Activated gamma-delta T cell (primary cell): ENCODE measurements at regions not wholly inside any gene's neighbourhood (a gene's known extent, or its start where the extent isn't known, plus 50 kb on each side); places are given as distances from the start of the nearest gene placed in this dataset.

Source experiments
- DNase-seq: peaks from one replicate; lab custom pipeline; 2025; lab: John Stamatoyannopoulos, UW

DNA sequence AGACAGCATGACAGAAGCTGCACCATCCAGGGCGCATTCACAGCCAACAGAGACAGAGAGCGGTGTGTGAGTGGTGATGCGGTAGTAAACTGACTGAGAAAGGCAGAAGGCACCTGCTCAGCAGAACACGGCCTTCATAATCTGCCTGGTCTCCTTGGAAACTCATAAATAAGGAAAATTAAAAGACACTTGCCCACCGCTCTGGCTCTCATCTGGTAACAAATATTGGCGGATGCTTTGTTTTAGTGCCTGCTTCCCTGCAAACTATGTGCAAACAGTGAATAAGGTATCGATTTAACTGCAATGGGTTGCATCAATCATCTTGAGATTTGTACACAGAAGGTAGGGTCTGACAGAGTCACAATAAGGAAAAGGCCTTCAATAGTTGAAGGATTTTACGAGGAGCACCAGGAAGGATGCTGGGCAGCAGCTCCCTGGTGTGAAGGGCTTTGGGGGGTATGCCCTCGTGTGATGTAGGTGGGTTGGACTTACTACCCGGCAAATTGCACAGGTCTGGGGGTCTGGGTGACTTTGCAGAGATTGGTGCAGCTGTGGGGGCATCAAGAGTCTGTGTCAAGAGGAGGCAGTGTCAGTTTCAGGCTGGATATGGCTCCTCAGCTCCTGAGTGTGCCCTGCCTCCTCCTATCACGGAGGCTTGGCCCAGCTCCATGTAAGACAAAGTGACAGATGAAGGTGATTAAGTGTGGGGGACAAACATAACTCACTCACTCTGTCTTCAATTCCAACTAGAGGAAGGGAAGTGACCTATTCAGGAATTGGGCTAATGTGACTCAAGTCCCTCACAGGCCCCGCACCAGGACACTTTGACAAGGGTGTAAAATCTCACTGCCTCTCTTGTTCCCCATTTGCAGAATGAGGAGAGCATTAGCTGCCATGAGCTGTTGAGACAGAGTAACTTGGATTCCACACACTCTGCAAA is 166.7 kb downstream of the ICE1 start:
- no peak for DNase-seq

DNA sequence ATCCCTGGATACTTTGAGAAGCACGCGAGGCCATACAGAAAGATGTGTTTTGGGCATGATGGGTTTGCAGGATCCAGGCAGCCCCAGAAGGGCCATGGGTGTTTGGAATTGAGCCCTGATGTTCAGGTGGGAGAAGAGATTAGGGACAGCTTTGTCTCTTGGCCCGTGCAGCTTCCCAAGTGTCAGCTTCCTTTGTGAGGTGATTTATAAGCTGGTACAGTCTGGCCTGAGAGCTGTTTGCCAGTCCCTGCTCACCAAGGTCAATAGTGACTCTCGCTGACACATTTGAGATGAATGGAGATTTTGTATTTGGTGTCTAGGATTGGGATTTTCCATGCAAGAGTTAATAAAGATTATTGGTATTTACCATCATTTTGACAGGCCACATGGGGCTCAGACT is 165.9 kb downstream of the ICE1 start:
- no peak for DNase-seq

DNA sequence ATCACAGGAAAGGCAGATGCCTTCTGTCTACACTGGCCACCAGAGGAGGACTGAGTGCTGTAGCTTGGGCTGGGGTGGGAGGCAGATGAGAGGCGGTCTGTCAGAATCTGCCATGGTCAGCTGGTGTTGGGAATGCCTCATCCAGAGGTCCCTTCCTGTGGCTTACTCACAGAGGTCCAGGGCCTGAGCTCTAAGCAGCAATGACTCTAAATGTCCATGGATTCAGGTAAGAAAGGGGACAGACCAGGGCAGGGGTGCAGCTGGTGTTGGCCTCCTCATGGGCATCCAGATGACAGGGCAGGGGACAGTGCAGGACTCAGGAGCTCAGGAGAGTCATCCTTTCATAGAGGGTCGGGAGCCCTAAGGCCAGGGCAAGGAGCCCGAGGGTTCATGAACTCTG is 165.0 kb downstream of the ICE1 start:
- no peak for DNase-seq

DNA sequence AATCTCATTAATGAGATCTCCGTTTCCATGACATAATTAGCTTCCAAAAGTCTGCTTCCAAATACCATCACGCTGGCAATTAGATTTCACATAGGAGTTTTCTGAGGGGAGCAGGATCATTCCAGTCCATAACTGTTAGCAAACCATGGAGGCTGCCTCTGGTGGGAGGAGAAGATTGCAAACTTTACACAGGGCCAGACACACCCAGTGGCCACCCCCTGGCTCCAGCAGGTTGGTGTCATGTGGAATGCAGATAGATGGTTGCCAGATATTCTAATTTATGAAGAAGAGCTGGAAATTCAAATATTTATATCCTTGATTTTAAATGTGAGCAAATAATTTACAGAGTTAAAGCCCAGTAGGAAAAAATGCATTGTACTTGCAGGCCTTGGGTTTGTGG is 164.2 kb downstream of the ICE1 start:
- no peak for DNase-seq

GRCh38 chr5:5585751-5586341 is 163.4 kb downstream of the ICE1 start:
- no peak for DNase-seq

DNA sequence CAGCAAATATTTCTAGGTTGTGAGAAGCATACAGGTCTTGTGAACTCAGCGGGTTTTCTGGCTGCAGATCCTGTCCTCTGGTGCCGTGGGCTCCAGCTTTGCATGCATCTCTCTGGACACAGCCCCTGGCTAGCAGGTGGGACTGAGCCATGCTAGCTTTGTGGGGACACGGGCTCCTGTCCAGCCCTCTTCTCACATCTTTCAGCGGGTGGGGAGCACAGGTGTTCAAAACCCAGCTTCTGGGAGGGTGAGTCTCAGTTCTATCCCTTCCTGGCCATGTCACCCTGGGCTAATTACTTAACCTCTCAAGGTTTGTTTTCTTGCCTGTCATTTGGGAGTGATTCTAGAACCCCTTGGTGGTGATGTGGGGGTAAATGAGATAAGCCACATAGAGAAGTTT is 162.3 kb downstream of the ICE1 start:
- no peak for DNase-seq

DNA sequence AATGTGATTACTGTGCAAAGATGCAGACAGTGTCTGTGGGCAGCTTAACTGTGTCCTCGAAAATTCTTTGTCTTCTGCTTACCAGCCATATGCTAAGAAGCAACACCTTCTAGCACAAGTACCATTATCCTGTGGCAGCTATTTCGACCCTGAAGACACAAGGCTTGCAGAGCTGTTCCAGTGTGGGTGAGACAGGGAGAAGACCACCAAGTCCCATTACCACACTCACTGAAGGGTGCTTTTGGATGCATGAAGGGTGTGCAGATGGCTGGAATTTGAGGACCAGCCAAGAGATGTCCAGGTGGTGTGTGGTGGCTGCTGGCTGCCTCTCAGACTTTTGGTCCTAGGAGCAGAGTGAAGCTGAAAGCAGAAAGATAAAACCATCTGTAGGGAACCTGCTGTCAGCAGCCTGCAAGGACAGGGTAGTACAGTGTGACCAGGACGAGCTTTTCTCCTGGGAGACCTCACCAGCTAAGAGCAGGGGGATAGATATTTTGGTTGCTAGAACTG is 161.8 kb downstream of the ICE1 start:
- DNase-seq = no peak

GRCh38 chr5:5583832-5584231 is 161.4 kb downstream of the ICE1 start:
- no peak for DNase-seq

DNA sequence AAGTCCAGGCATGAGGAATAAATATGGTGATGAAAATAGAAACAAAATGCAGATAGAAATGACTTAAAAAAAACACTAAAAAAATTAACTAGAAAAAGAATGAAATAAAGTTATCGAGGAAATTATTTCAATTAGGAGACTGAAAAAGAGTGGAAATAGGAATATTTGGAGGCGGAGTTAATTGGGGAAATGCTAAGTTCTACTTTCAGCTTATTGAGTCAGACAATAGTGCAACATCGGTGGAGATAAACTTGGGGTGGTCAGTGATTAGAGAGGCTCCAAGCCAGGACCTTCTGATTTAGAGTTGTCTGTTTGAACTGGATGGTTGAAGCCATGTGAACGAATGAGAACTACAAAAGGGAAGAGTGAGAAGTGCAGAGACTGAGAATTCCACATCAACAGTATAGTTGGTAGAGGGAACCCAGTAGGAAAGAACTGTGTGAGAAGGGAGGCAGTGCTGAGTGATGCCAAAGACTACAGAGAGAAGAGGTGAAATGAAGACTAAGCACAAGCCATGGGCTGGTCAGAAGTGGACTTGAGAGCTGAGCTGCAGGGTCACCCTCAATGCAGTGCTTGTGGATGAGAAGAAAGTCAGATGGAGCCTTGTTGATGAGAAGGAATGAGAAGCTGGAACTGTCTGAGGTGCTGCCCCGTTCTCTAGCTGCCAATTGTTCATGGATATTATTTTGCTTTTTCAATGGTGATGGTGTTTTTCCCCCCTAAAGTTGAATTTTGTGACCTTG is 160.7 kb downstream of the ICE1 start:
- DNase-seq = no peak

DNA sequence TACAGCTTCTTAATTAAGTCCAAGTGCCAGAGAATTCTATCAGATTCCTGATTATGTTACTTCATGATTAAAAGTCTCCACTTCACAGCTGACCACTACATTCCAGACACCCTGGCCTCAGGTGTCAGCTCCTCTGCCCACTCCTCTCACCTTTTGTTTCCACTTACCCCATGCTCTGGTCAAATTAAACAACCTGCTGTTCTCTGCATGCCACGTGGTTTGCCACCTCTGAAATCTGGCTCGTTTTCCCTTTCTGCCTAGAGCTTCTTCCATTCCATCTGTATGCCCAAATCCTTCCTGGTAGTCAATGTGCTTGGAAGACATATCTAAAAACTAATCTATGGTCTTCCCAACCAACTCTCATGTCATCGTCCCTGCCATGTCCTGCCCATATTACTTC is 158.6 kb downstream of the ICE1 start:
- no peak for DNase-seq

GRCh38 chr5:5576744-5577143 is 154.3 kb downstream of the ICE1 start:
- DNase-seq = no peak

- no peak for DNase-seq
Observed at GRCh38 chr5:5575461-5575860, 153.0 kb downstream of the ICE1 start.

DNA sequence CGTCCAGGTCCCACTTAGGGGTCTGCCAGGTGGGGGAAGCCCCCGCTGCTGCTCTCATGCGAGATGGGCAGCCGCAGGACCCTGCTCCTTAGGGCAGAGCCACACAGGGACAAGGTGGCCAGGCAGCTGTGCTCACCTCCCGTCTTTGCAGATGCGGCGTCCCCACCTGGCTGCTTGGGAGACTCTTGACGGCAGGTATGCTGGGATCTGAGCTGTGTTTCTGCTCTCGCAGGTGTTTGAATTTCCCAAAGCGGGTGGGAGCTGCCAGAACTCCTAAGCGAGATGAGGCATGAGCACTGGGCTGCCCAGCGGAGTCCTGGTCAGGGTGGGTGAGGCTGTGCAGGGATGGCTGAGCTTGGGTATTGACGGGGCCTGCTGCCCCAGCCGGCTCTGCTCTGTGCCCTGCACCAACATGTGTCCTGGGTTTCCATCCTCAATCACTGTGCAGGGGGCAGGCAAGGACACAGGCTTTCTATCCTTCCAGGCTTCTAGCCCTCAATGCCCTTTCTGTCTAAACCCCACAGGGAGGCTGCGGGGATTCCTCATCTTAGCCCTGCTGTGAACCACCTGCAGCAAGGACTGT is 151.4 kb downstream of the ICE1 start:
- no peak for DNase-seq

DNA sequence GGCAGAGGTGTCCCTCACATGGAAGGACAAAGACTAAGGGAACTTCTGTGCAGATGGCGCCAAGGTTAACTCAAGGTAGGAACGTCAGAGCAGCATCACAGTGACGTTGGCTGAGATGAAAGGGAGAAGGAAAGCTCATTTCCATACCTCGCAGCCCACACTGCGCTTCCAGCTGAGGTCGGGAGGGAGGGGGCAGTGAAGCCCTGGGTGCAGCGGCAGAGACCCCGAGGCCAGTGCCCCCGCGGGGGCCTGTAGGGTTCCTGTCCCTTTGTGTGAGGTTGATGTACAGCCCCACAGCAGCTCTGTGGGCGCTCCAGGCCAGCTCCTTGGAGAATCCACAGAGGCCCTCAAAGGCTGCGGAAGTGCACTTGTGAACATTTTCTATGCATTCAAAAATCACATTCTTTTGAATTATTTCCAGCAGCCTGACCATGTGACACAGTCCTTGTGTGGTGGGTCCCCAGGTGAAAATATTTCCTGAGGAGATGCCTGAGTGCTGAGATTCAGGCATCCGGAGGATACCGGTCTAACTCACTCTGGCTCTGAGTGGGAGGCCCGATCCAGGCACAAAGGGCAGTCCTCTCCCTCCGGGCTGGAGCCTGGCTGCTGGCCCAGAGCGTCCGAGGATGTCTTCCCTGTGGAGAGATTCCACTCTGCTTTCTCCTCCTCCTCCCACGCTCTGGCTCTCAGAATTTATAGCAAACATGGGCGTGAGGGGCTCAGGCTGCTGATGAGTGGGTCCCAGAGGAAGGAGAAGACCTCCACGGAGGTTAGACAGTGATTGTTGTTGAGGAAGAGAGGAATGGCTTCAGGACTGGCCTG is 150.7 kb downstream of the ICE1 start:
- no peak for DNase-seq

DNA sequence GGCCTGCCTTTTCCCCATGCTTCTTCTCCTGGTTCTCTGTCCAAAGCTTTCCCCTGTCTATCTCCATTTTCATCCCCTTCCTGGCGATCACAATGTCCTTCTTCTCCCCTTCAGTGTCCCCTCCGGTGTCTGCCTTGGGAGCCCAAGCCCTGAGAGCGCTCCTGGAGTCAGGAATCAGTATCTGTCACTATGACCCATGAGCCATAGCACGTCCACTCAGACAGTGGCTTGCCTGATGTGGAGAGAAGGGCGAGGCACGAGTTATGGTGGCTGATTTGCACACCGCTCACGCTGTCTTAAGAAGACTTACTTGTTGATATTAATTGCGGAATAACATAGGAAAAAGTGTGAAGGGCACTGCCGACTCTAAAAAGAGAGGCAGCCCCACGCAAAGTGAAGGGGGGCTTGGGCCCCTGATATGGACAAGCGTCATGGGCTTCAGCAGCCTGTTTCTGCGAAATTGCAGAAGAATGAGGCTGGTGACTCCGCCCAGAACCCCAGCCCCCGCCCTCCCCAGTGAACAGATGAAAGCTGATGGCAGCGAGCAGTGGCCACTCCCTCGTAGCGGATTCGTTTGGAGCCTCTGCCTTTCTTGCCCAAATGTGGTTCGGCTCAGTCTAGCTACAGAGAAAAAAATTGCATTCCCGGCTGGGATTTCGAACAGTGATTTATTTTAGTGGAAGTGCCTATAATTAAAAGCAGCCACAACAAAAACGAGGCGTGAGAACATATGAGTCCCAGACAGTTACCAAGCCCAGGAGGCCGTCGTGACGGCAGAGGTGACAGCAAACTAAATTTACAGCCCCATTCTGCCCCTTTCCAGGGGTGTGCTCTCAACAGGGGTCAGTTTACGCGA is 149.8 kb downstream of the ICE1 start:
- DNase-seq = no peak

GRCh38 chr5:5570646-5571045 is 148.2 kb downstream of the ICE1 start:
- DNase-seq = no peak

- DNase-seq = no peak
Observed at GRCh38 chr5:5564898-5565297, 142.4 kb downstream of the ICE1 start.

GRCh38 chr5:5560016-5560415 is 137.5 kb downstream of the ICE1 start:
- no peak for DNase-seq

- no peak for DNase-seq
Observed at GRCh38 chr5:5558638-5559527, 136.4 kb downstream of the ICE1 start.
